ENCODE measurements at regions not wholly inside any gene's neighbourhood (a gene's known extent, or its start where the extent isn't known, plus 50 kb on each side); places are given as distances from the start of the nearest gene placed in this dataset.

DNA sequence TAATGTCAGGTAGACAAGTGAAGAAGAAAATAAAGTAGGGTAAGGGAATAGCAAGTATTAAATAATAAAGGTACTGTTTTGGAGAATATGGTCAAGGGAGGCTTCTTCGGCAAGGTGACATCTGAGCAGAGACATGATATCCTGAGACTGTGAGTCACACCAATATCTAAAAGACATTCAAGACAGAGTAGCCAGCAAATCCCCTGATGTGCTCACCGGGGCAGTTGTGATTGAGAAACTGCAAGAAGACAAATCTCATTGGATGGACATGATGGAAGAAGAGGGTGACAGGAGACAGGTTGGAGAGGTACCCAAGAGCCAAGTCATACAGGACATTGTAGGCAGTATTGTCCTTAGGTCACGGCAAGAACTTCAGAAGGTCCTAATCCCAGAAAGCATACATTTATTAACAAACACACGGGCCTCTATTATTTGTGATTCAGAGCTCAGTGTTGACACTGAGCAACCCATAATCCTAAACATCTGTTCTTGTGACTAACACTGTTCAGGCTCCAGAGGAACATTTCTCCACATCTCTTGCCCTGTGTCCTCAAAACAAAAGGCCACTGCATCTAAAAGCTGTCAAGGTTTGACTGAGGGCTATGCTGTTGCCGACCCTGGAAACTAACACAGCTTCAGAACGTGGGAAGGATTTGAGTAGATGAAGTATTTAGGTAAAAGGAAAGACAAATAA, 258.7 kb upstream of the CLINT1 start:
- POLR2A ChIA-PET = no interaction called here
- Histone ChIP-seq H3K27me3 (ENCODE audit: control insufficient read depth in 1 of 2, insufficient read depth in 2 of 2, low read length in 2 of 2) (no peaks in the 10 kb centered on the region; a peak in 2 of 5 replicates), H3K36me3 (replicated peaks in 1 of 2; ENCODE audit: control insufficient read depth in 1 of 2, insufficient read depth in 2 of 2, low read length in 2 of 2) (no peaks in the 10 kb centered on the region), H3K9ac (ENCODE audit: insufficient read depth, low read depth, low read length) (no peak overlapping the region), H3K4me3 (replicated peaks in 1 of 3; ENCODE audit: insufficient read depth in 1 of 3, low read depth in 2 of 3, low read length in 3 of 3) (no peak overlapping the region), H3K4me1 (ENCODE audit: insufficient read depth, low read length) (no peaks in the 10 kb centered on the region), H3K79me2 (ENCODE audit: insufficient read depth, low read length) (no peaks in the 10 kb centered on the region), H3K27ac (ENCODE audit: extremely low read length, insufficient read depth, low read length) (no peak overlapping the region), H3K9me3 (ENCODE audit: low read length) (no peaks in the 10 kb centered on the region), H2AFZ (ENCODE audit: low read length) (no peak overlapping the region), H4K20me1 (ENCODE audit: insufficient read depth, low read length) (no peaks in the 10 kb centered on the region), H3K4me2 (ENCODE audit: low read depth, low read length) (no peak overlapping the region)
- TF ChIP-seq ZNF331 (CRISPR knock-in tag; IDR thresholded peaks at IDR 0.05) (no peak), TRIM24 (CRISPR knock-in tag; IDR thresholded peaks at IDR 0.05) (no peak), PHF21A (CRISPR knock-in tag; IDR thresholded peaks at IDR 0.05) (no peak), PHF8 (CRISPR knock-in tag; IDR thresholded peaks at IDR 0.05) (no peak), HOXA3 (CRISPR knock-in tag; IDR thresholded peaks at IDR 0.05) (no peak), TBX2 (CRISPR knock-in tag; IDR thresholded peaks at IDR 0.05; ENCODE audit: borderline replicate concordance) (no peak), ZNF703 (CRISPR knock-in tag; IDR thresholded peaks at IDR 0.05; ENCODE audit: borderline replicate concordance) (no peak), ATAD3A (CRISPR knock-in tag; IDR thresholded peaks at IDR 0.05) (no peak), HNRNPUL1 (IDR thresholded peaks at IDR 0.05; ENCODE audit: low read depth, low read length) (no peak), SNAI1 (CRISPR knock-in tag; IDR thresholded peaks at IDR 0.05; ENCODE audit: borderline replicate concordance) (no peak), SMYD3 (CRISPR knock-in tag; IDR thresholded peaks at IDR 0.05) (no peak), REPIN1 (CRISPR knock-in tag; IDR thresholded peaks at IDR 0.05; ENCODE audit: borderline replicate concordance, low read depth) (no peak)
- TF ChIP-seq, protein P1, sequence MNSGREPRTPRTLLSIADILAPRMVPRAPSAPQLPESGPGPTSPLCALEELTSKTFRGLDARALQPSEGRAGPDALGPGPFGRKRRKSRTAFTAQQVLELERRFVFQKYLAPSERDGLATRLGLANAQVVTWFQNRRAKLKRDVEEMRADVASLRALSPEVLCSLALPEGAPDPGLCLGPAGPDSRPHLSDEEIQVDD (CRISPR knock-in tag; IDR thresholded peaks at IDR 0.05; ENCODE audit: borderline replicate concordance) = no peak
- intact Hi-C loops (cut with micrococcal nuclease; ENCODE audit: unreplicated experiment) = no loop called here
- no TSS peak for BruUV-seq (replicated peaks)
- in situ Hi-C loops (cut with HindIII; ENCODE audit: extremely low pct_ligation_motif_present, low pct_unique_long_range_greater_than_20kb) = no loop called here
- DNase-seq (ENCODE audit: low spot score) = no peak
- 6% methylated on average over 6 of the region's 6 CpGs for WGBS (ENCODE audit: low lambda C conversion rate)
- CTCF ChIA-PET (ENCODE audit: low intra/inter-chr PET ratio, low total read pairs) = no interaction called here
- FAIRE-seq = no peak
- ATAC-seq = no peak
